SU-DHL-6 (cell line): ENCODE measurements at regions not wholly inside any gene's neighbourhood (a gene's known extent, or its start where the extent isn't known, plus 50 kb on each side); places are given as distances from the start of the nearest gene placed in this dataset.
"Not testable (repeated sequence)": the region's sequence is repeated elsewhere in the genome, so short reads cannot be mapped to it uniquely, and the experiment has no call there.

ENCODE experiments used
- H2AFZ ChIP-seq: fragments of 200-600 bp; sonication (generic); 2 replicates; pipeline ENCODE4 v1.6.1; 2014; ENCODE audit warnings: low read depth, mild to moderate bottlenecking, moderate library complexity, mixed read lengths, antibody characterized with exemption, low read length; ENCODE audit not compliant: severe bottlenecking
- H3F3A ChIP-seq: fragments of 200-600 bp; shearing (Covaris generic); 2 replicates; pipeline ENCODE4 v1.6.0; 2016; ENCODE audit warnings: antibody characterized with exemption, mild to moderate bottlenecking; ENCODE audit not compliant: insufficient read depth
- H3K27ac ChIP-seq: fragments of 200-600 bp; sonication (generic); 2 replicates; pipeline ENCODE4 v1.5.1; 2016; ENCODE audit warnings: low read depth, mild to moderate bottlenecking, low read length, moderate library complexity, mixed read lengths
- H3K27me3 ChIP-seq: fragments of 200-600 bp; sonication (generic), shearing (Covaris generic); 2 replicates; pipeline ENCODE4 v1.6.0; 2014; ENCODE audit warnings: mild to moderate bottlenecking, low read length
- H3K36me3 ChIP-seq: fragments of 200-600 bp; sonication (generic); 2 replicates; pipeline ENCODE4 v1.6.1; 2014; ENCODE audit warnings: mild to moderate bottlenecking, low read length, mixed read lengths
- H3K4me2 ChIP-seq: fragments of 300-600, 200-600 bp; shearing (Covaris generic), sonication (generic); 2 replicates; pipeline ENCODE4 v1.6.0; 2014; ENCODE audit warnings: low read length, low read depth, mild to moderate bottlenecking; ENCODE audit not compliant: poor library complexity, severe bottlenecking
- H3K4me3 ChIP-seq: fragments of 200-600 bp; sonication (generic); 2 replicates; pipeline ENCODE4 v1.5.1; 2014; ENCODE audit warnings: antibody characterized with exemption, low read length, mild to moderate bottlenecking, mixed read lengths; ENCODE audit not compliant: insufficient read depth, poor library complexity, severe bottlenecking
- H3K79me2 ChIP-seq: fragments of 200-600 bp; sonication (generic); 2 replicates; pipeline ENCODE4 v1.6.1; 2014; ENCODE audit warnings: mild to moderate bottlenecking, low read length, moderate library complexity; ENCODE audit not compliant: insufficient read depth
- H3K9ac ChIP-seq: fragments of 200-600 bp; sonication (generic); 2 replicates; pipeline ENCODE4 v1.7.0; 2014; ENCODE audit warnings: mild to moderate bottlenecking, low read length
- H3K9me2 ChIP-seq: fragments of 200-600 bp; sonication (generic); replicated peaks from 2 replicates; pipeline ENCODE4 v1.6.1; 2014; ENCODE audit warnings: low read length; ENCODE audit not compliant: insufficient read depth
- H3K9me3 ChIP-seq: fragments of 200-600 bp; sonication (generic); 2 replicates; pipeline ENCODE4 v1.6.1; 2014; ENCODE audit warnings: low read length, mixed read lengths; ENCODE audit not compliant: insufficient read depth
- H4K20me1 ChIP-seq: fragments of 200-600 bp; sonication (generic); 2 replicates; pipeline ENCODE4 v1.6.1; 2014; ENCODE audit warnings: low read depth, mild to moderate bottlenecking, antibody characterized with exemption, low read length, moderate library complexity, mixed read lengths
- EZH2phosphoT487 ChIP-seq: fragments of 200-600 bp; sonication (generic), shearing (Covaris generic); conservative IDR thresholded peaks from 2 replicates; pipeline ENCODE4 v1.6.1; 2018; ENCODE audit warnings: mild to moderate bottlenecking, antibody characterized with exemption, low read length, moderate library complexity, mixed read lengths
- TF ChIP-seq, protein P1 (sequence below): fragments of 200-600 bp; sonication (generic); IDR thresholded peaks from one replicate; pipeline ENCODE4 v1.5.1; 2017; ENCODE audit warnings: antibody characterized with exemption, mild to moderate bottlenecking, low read length, moderate library complexity; ENCODE audit not compliant: insufficient read depth, poor library complexity, severe bottlenecking

DNA sequence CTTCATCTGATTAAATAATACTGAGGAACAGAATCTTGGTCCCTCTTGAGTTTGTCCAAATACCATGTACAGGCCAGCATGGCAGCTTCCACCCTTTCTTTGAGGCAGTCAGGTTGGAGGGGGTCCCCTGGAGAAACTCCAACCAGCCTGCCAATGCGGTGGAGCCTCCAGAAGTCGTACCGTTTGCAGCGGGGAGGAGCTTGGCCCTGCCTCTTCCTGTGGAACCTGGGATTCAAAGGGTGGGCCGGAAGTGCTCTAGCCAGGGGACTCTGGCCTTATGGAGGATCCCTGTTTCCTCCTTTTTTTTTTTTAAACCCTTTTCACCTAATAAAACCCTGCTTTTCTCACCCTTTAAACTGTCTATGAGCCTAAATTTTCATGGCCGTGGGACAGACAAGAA is 216.3 kb upstream of the ZNF608 start:
- Histone ChIP-seq H3K27ac (no peak overlapping the region), H3F3A (no peaks in the 10 kb centered on the region), H4K20me1 (no peaks in the 10 kb centered on the region), H3K9ac (no peak overlapping the region), H3K36me3 (no peaks in the 10 kb centered on the region), H3K27me3 (no peaks in the 10 kb centered on the region), H3K79me2 (no peaks in the 10 kb centered on the region), H3K9me3 (no peaks in the 10 kb centered on the region), H3K9me2 (no peaks in the 10 kb centered on the region), H3K4me2 (no peak overlapping the region), H3K4me3 (no peak overlapping the region), H2AFZ (no peak overlapping the region)
- TF ChIP-seq, protein P1, sequence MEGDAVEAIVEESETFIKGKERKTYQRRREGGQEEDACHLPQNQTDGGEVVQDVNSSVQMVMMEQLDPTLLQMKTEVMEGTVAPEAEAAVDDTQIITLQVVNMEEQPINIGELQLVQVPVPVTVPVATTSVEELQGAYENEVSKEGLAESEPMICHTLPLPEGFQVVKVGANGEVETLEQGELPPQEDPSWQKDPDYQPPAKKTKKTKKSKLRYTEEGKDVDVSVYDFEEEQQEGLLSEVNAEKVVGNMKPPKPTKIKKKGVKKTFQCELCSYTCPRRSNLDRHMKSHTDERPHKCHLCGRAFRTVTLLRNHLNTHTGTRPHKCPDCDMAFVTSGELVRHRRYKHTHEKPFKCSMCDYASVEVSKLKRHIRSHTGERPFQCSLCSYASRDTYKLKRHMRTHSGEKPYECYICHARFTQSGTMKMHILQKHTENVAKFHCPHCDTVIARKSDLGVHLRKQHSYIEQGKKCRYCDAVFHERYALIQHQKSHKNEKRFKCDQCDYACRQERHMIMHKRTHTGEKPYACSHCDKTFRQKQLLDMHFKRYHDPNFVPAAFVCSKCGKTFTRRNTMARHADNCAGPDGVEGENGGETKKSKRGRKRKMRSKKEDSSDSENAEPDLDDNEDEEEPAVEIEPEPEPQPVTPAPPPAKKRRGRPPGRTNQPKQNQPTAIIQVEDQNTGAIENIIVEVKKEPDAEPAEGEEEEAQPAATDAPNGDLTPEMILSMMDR = no peak
- TF ChIP-seq EZH2phosphoT487 = no peak

DNA sequence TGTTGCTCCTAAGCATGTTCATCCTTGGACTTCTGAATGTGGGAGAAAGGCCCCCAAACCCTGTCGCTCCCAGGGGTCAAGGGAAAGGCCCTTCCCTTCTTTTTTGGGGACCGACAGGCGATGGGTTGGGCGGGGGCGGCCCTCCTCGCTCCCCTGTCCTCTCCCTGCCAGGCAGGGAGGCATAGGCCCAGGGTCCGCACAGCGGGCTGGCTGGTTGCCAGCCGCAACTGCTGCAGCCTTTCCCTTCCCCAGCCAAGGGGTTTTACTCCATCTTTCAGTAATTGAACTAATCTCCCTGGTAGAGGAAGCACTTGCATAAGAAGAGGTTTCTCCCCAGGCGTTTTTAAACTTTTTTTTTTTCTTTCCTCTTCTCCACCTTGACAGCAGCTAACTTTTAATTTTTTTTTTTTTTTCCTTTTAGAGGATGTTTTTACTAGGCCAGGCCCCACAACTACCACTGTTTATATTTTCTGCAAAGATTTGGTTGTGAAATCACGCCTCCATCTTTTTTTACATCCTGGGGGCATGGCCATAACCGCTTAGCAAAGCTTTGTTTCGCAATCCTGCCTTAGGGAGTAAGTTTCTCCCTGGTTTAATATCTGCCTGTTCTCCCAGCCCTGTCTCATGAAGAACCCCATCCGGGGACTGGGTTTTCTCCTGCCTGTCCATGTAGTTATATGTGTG is 216.9 kb upstream of the ZNF608 start:
- Histone ChIP-seq H2AFZ (no peak overlapping the region), H3K79me2 (no peaks in the 10 kb centered on the region), H3K9me2 (no peaks in the 10 kb centered on the region), H3K36me3 (no peaks in the 10 kb centered on the region), H3K9ac (no peak overlapping the region), H3K9me3 (no peaks in the 10 kb centered on the region), H3K4me2 (no peak overlapping the region), H3K27me3 (no peaks in the 10 kb centered on the region), H4K20me1 (no peaks in the 10 kb centered on the region), H3K27ac (no peak overlapping the region), H3K4me3 (no peak overlapping the region), H3F3A (no peaks in the 10 kb centered on the region)
- TF ChIP-seq, protein P1 = no peak
- no peak for TF ChIP-seq EZH2phosphoT487

DNA sequence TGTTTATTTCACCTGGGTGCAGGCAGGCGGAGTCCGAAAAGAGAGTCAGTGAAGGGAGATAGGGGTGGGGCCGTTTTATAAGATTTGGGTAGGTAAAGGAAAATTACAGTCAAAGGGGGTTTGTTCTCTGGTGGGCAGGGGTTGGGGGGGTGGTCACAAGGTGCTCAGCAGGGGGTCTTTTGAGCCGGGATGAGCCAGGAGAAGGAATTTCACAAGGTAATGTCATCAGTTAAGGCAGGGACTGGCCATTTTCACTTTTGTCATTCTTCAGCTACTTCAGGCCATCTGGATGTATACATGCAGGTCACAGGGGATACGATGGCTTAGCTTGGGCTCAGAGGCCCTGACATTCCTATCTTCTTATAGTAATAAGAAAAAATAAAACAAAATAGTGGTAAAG is 220.3 kb upstream of the ZNF608 start:
- not testable (repeated sequence) for H3K4me2 ChIP-seq, H3K27ac ChIP-seq, H3K27me3 ChIP-seq, H2AFZ ChIP-seq, H3K4me3 ChIP-seq, H3K9ac ChIP-seq, H3K79me2 ChIP-seq, H3K9me2 ChIP-seq, H3K9me3 ChIP-seq, H4K20me1 ChIP-seq, H3K36me3 ChIP-seq, H3F3A ChIP-seq

DNA sequence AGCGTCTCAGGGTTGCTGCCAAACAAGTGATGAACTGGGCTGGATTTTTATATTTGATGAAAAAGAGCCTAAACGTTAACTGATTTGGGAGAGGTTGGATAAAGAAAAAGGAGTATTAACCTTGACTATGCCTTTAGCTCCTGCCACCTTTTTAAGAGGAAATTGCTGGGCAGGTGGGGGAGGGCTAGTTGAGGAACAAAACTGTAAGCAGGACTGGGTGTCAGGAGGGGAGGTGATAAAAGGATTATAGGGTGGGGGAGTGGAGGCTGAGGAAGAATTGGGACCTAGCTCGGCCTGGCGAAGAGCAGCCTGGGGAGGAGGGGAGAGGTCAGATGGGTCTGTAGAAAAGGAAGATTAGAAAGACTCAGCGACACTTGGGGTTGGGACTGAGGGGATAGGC is 223.9 kb upstream of the ZNF608 start:
- H3K4me2 ChIP-seq, H3K4me3 ChIP-seq, H3K9ac ChIP-seq, H4K20me1 ChIP-seq, H3K27ac ChIP-seq, H3K27me3 ChIP-seq, H2AFZ ChIP-seq, H3K36me3 ChIP-seq, H3F3A ChIP-seq, H3K9me2 ChIP-seq, H3K9me3 ChIP-seq, H3K79me2 ChIP-seq: not testable (repeated sequence)
